ENCODE measurements at regions not wholly inside any gene's neighbourhood (a gene's known extent, or its start where the extent isn't known, plus 50 kb on each side); places are given as distances from the start of the nearest gene placed in this dataset.

GRCh38 chr18:57202881-57203280, 56.0 kb downstream of the BOD1L2 start:
- ChIA-PET CTCF (no interaction called here), POLR2A (no interaction called here)
- H3K4me1 Mint-ChIP-seq (ENCODE audit: low read depth) = no peaks in the 10 kb centered on the region
- H3K9me3 Mint-ChIP-seq = no peaks in the 10 kb centered on the region
- no peak overlapping the region for H3K4me3 Mint-ChIP-seq
- no peak for TF ChIP-seq CTCF (IDR thresholded peaks at IDR 0.05)
- H3K27me3 Mint-ChIP-seq = peaks cover 19% of the 10 kb centered on the region
- no peak for ATAC-seq
- DNase-seq = no peak
- H3K36me3 Mint-ChIP-seq (ENCODE audit: low read depth) = no peaks in the 10 kb centered on the region
- H3K27ac Mint-ChIP-seq = no peak overlapping the region
- intact Hi-C loops (cut with micrococcal nuclease) = no loop called here

- H3K4me3 Mint-ChIP-seq = no peak overlapping the region
- no peaks in the 10 kb centered on the region for H3K36me3 Mint-ChIP-seq (ENCODE audit: low read depth)
- H3K4me1 Mint-ChIP-seq (ENCODE audit: low read depth) = peaks cover 11% of the 10 kb centered on the region
- no peak for DNase-seq
- CTCF ChIA-PET = no interaction called here
- no peak overlapping the region for H3K27ac Mint-ChIP-seq
- no peak for ATAC-seq
- POLR2A ChIA-PET = no interaction called here
- intact Hi-C loops (cut with micrococcal nuclease) = no loop called here
- H3K9me3 Mint-ChIP-seq = no peaks in the 10 kb centered on the region
- TF ChIP-seq CTCF (IDR thresholded peaks at IDR 0.05) = no peak
- H3K27me3 Mint-ChIP-seq = peaks cover 34% of the 10 kb centered on the region
These were observed 58.8 kb downstream of the BOD1L2 start for GRCh38 chr18:57205641-57206040.

- H3K27ac Mint-ChIP-seq = no peak overlapping the region
- CTCF ChIA-PET = no interaction called here
- intact Hi-C loops (cut with micrococcal nuclease) = no loop called here
- no peaks in the 10 kb centered on the region for H3K36me3 Mint-ChIP-seq (ENCODE audit: low read depth)
- POLR2A ChIA-PET = no interaction called here
- peaks cover 11% of the 10 kb centered on the region for H3K4me1 Mint-ChIP-seq (ENCODE audit: low read depth)
- H3K4me3 Mint-ChIP-seq = no peak overlapping the region
- no peak for TF ChIP-seq CTCF (IDR thresholded peaks at IDR 0.05)
- H3K9me3 Mint-ChIP-seq = no peaks in the 10 kb centered on the region
- peaks cover 45% of the 10 kb centered on the region for H3K27me3 Mint-ChIP-seq
- ATAC-seq (no peak), DNase-seq (no peak)
These were observed 60.4 kb downstream of the BOD1L2 start for GRCh38 chr18:57207124-57207916.

GRCh38 chr18:57208047-57208446, 61.2 kb downstream of the BOD1L2 start:
- Mint-ChIP-seq H3K9me3 (no peaks in the 10 kb centered on the region), H3K4me3 (no peak overlapping the region), H3K27me3 (peaks cover 47% of the 10 kb centered on the region), H3K27ac (no peak overlapping the region), H3K36me3 (ENCODE audit: low read depth) (no peaks in the 10 kb centered on the region), H3K4me1 (ENCODE audit: low read depth) (peaks cover 11% of the 10 kb centered on the region)
- no peak for TF ChIP-seq CTCF (IDR thresholded peaks at IDR 0.05)
- POLR2A ChIA-PET = interaction anchor here (0.6 kb wide), 1 partner anchor 66 kb away, joined by 3 read pairs; no protein-coding TSS in a partner anchor
- DNase-seq (no peak), ATAC-seq (no peak)
- CTCF ChIA-PET = no interaction called here
- intact Hi-C loops (cut with micrococcal nuclease) = no loop called here

GRCh38 chr18:57209713-57210106, 62.8 kb downstream of the BOD1L2 start:
- no peaks in the 10 kb centered on the region for H3K36me3 Mint-ChIP-seq (ENCODE audit: low read depth)
- ATAC-seq = peak; percentile 30
- peak overlapping the region; percentile 28 for H3K4me3 Mint-ChIP-seq
- no peaks in the 10 kb centered on the region for H3K9me3 Mint-ChIP-seq
- peaks cover 11% of the 10 kb centered on the region for H3K4me1 Mint-ChIP-seq (ENCODE audit: low read depth)
- H3K27ac Mint-ChIP-seq = no peak overlapping the region
- DNase-seq = peak; percentile 20
- CTCF ChIA-PET = no interaction called here
- H3K27me3 Mint-ChIP-seq = peaks cover 44% of the 10 kb centered on the region
- no peak for TF ChIP-seq CTCF (IDR thresholded peaks at IDR 0.05)
- POLR2A ChIA-PET = no interaction called here
- intact Hi-C loops (cut with micrococcal nuclease) = no loop called here

Data from activated CD8-positive, alpha-beta T cell treated with anti-CD3 and anti-CD28 coated beads for 36 hours (primary cell).